Nucleus accumbens (tissue), 56 donors: ENCODE measurements at regions not wholly inside any gene's neighbourhood (a gene's known extent, or its start where the extent isn't known, plus 50 kb on each side); places are given as distances from the start of the nearest gene placed in this dataset.
A peak's percentile ranks its signal among the peaks of the same experiment; 100 is the strongest.

Experiments
- DNase-seq, 56 donors: peaks; one replicate each; lab custom pipeline; 2025; lab: John Stamatoyannopoulos, UW

DNA sequence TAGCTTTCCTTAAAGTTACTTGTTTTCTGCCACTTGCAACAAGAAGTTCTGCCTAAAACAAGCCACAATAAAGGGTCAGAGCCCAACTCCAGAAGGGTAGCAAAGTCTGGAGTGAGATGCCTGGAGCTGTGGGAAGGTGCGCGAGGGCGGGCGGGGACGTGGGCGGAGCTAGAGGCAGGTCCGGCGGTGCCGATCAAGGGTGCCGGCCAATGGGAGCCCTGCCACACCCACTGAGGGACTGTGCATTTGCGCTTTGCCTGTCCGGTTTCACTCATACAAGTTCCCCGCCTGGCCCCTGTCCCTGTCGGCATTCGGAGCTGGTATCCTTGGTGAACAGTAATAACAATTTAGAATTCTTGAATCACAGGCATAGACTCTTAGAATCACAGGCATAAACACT lies 732.4 kb downstream of the MATN1 start:
- no peak for DNase-seq

- no peak for DNase-seq
Observed at GRCh38 chr1:29990304-29990703, 733.1 kb downstream of the MATN1 start.

DNA sequence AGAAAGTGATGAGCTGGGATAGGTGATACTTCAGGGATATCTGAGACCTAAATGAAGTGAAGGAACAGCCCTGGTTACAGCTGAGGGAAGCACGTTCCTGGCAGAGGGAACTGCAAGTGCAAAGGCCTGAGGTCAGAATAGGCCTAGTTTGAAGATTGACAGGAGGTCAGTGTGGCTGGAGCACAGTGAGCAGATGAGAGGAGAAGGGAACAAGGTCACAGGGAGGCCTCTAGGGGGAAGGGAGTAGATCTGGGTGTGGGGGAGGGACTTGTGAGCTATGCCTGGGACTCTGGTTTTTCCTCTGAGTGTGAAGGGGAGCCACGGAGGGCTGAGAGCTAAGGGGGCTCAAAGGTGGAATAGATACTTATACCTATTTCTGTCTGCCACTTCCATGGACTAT lies 736.4 kb downstream of the MATN1 start:
- DNase-seq = no peak

- DNase-seq = no peak
Observed at GRCh38 chr1:29985606-29985945, 737.8 kb downstream of the MATN1 start.

DNA sequence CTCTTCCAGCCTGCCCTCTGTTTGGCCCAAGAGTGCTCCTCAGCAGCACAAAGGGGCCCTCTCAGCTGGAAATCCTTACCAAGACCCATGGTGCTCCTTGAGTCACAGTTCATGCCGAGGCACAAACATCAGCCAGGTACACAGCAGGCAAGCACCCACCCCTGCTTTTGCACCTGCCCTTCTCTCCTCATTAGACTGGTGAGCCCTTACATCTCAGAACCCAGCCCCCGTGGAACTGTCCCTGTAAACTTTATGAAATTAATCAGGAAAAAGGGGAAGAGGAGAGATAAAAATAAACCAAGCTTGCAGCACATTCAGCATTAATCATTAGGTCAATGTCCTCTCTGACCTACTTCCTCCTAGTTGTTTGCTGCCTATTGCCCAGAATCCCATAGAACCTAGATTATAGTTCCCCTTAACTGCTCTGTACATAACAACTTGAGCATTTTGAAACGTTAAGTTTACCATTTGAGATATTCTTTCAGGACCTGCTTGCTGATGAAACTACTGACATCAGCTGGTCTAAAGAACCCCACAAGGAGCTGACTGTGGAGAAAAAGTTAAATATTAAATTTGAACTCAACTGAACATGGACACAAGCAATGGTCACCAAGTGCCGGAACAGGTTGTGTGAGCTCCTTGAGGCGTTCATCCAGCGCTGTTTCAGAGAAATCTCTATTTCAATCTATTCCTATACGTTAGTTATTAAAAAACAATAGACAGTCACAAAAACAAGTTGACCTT lies 738.4 kb downstream of the MATN1 start:
- no peak for DNase-seq

DNA sequence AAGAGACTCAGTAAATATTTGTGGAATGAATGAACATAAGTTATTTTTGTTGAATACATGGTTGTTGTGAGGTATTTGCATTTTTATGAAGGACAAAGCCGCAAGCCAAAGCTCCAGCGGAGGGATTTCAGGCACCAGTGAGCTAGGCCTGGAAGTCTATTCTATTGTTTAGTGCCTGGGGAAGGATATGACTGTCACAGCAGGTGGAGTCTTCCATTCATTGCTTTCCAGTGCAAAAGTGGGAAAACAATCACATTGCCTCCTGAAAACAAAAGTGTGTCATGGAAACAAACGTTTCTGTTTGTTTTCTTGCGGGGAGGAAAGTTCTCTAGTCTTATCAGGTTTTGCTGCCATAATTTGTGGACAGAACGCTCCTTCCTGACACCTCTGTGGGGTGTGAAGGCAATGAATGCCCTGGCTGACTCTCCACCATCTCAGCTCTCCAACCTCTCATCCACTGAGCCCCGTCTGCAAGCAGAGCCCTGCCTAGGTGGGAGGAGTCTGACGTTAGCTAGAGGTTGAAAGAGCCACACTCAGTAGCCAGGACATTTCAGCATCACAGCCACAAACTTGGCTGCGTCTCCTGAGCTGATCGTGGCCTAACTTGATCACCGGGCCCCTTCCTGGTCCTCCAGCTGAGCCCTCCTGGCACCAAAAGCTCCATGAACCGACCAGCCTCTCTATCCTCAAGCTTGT lies 739.1 kb downstream of the MATN1 start:
- no peak for DNase-seq

DNA sequence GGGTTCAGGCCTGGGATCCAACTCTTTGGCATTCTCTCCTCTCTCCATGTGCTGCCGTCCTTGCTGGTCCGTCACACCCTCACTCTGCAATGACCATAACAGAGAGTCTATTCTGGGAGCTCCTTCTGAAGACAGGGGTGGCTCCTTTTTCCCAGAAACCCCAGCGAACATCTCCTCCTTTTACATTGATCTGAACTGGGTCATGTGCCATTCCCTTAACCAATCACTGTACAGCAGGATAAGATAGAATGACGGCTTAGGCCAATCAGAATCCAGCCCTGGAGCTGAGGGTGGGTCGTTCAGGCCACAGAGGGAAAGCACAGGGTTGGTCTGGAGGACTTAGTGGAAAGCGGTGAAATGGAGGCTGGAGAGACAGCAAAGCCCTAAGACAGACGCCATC lies 740.1 kb downstream of the MATN1 start:
- no peak for DNase-seq

DNA sequence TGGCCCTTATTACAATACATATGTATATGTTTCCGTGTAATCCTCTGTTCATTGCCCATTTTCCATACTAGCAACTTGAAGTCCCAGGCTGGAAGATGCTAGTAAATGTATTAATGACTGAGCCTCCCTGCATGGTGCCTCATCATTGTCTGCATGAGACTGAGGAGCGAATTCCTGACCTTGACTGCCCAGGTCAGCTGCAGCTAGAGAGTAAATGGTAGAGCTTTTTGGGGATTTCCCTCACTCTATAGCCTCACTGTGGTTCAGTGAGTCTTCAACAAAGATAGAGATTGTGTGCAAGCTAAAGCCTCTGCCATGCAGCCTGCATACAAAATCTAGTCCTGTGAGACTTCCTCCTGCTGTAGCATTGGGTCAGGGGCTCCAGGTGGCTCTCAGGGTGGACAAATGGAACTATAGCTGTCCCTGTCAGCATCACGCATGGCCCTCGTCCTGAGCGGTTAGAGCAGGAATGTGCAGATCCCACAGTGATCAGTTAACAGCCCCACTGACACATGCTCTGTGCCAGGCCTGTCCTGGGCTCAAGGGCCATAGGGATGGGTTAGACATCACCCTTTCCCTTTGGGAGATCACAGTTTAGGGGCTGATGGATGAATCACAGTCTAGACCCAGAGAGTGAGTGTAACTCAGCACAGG lies 741.7 kb downstream of the MATN1 start:
- DNase-seq = no peak

- no peak for DNase-seq
Observed at GRCh38 chr1:29977550-29977949, 741.2 kb downstream of the PTPRU start.

DNA sequence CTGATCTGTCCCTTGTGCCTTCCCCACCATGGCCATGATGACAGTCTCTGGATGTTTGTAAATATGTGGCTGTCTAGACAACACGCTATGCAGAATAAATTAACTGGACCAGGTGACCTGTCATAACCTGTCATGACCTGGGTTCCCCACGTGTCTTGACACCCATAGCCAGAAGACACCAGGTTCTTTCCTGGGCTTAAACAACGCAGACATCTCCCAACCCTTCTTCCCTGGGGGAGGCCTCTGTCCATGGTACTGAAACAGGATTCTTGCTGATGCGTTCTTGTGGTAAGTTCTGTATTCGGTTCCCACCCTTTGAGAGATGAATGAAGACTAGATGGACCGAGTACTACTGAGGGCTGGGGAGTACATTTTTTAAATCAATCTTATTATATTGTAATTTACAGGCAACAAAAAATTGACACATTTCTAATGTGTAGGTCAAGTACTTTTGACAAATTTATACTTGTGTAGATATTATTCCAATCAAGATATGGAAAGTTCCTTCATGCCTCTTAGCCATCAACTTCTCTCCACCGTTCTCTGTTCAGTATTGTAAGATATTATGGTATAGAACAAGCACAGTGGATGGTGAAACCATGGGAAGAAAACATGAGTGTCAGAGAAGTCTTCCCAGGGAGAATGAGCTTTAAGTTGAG lies 738.8 kb downstream of the PTPRU start:
- no peak for DNase-seq

DNA sequence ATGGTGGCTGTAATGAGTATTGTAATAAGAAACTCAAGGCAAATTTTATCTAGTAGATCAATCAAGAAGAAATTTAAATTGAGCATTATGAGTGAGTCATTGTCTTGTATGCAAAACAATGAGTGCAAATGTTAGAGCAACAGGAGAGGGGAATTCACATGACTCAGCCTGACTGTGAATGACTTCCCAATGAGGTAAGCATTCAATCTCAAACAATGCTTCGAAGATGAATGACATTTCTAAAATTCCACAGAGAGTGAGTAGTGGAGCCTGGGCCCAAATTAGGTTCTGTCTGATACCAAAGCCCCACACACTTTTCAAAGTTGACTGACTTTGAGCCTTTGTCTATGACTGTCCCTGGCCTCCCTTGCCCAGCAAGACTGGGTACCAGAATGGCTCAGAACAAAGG lies 738.0 kb downstream of the PTPRU start:
- DNase-seq = peak in 8 of 56 donors; percentile 7 to 27 (median 17)

- no peak for DNase-seq
Observed at GRCh38 chr1:29973406-29973805, 737.1 kb downstream of the PTPRU start.

DNA sequence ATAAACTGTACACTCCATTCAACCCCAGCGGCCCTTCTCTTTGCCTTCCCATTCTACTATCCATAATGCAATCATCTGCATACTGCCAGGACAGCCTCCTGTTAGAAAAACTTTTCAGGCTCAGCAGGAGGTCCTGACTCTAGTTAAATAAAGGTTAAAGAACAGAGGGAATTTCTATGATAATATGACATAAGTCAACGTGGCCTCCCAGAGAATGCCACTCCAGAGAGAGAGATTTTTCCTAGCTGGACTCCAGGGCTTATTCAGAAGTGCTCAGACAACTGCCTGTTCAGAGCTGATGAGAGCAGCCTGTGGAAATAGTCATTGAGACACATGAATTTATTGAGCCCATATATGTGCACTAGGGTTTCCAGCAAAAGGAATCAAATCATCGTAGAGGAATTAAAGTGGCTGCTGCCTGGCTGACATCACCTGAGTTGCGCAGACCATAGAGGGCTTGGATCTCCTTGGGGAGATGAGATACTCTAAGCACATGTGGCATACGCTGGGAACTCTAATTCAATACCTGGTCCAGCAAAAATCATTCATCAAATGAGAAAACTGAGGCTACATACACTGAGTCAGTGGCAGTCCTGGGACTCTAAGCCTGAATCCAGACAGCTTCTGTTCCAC lies 736.2 kb downstream of the PTPRU start:
- DNase-seq = no peak

- DNase-seq = no peak
Observed at GRCh38 chr1:29971703-29972102, 735.4 kb downstream of the PTPRU start.

GRCh38 chr1:29970747-29971325 lies 734.5 kb downstream of the PTPRU start:
- peak in 1 of 56 donors; percentile 4 for DNase-seq

DNA sequence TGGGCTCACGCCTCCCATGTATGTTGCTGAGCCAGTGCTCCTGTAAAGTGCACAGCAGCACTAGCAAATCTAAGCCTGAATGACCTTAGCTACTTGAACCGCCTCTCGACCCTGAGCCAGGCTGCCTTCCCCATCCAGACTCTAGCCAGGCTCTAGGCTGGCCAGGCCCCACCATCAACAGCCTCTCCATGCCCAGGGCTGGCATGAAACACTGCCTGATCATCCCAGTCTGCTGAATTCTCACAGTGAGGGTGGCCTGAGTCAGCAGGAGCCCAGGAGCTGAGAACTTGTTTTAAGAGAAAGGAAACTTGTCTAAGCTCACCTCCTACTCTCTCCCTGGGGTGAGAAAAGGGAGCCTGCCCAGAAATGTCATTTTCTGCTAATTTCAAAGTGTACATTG lies 733.3 kb downstream of the PTPRU start:
- DNase-seq = no peak

- no peak for DNase-seq
Observed at GRCh38 chr1:29967261-29967660, 730.9 kb downstream of the PTPRU start.

- no peak for DNase-seq
Observed at GRCh38 chr1:29966526-29967045, 730.3 kb downstream of the PTPRU start.

GRCh38 chr1:29964718-29965533 lies 728.6 kb downstream of the PTPRU start:
- DNase-seq = no peak
